ENCODE measurements at regions not wholly inside any gene's neighbourhood (a gene's known extent, or its start where the extent isn't known, plus 50 kb on each side); places are given as distances from the start of the nearest gene placed in this dataset.

DNA sequence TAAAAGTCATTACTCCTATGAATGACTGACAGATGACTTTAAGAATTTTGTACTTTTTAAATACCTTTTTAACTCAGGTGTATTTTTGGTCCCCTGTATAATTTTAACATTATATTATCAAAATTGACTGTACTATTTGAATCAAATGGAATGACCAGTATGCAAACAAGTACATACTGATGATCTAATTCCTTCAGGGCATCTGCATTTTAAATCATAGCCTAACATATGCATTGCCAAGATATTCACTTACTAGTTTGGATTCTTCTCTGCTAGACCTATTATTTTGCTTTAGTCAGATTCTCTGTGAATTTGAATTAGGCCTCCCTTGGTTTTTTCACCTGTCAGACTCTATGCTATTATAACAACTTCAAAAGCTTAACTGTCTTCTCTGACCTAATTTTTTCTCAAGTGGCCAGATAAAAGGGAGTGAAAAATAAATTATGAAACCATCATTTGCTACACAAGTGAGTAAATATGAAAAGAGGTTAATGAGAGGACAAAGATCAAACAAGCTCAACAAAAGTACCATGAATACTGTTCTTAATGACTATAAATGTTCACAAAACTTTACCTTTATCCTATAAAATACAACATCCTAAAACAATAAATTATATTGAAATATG is 1505.2 kb upstream of the CDH9 start:
- DNase-seq = no peak

DNA sequence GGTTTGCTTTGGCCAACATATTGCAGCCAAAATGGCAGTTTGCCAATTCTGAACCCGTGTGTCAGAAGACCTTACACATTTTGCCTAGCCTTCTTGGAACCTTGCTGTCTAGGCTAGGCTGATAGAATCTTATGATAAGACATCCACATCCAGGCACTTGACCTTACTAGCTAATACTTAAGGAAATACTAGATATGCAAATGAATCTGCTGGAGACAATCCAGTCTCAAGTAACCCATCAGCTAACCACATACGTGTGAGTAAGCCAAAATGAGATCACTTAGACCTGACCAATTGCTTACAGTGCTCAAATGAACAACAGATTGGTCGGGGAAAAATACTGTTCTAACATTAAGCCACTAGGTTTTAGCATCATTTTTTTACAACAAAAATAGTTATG is 1504.6 kb upstream of the CDH9 start:
- peak; percentile 2 for DNase-seq

DNA sequence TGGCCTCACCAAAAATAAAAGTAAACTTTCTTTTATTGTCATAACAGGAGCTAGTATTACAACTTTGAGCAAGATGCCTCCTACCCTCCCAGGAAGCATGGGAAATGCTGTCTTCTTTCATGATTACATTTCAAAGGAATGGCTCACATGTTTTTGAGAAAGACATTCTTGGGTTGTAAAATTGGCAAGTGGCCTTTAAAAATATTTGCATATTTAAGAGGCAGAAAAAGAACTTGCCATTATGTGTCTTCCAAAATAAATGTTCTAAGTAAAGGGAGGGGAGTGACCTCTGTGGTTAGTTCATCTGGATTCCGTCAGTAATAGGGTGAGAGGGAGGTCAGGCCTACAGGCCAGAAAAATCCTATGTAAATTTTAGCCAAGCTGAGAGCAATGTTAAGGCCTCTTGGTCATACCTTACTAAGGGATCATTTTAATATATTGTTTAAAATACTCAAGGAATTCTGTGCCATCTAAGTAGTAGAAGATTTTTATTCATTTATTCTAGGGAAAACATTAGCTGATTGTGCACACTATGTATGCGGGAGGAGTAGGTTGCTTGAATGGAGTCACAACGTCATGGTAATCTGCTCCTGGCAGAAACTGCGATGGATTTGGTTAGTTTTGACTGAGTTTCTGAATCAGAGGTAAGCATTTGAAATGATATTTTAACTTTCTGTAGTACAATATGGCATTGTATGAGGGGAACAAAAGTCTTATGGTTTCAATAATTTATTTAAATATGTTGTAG is 1485.7 kb upstream of the CDH9 start:
- DNase-seq = no peak

DNA sequence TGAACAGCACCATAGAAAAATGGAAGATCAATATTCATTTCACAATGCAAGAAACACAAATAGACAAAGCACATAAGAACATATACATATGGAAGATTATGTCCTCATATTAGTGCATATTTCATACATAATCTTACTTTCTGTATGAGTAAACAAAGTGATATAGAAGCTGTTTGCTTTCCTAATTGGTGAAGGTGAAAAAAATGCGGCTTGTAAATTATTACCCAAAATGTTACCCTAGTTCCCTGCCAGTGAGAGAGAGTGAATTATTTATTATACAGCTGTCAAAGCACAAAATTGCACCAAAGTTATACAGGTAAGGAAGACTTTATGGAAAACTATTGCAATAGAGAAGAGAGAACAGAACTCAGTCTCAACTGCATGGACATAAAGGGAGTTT is 1485.0 kb upstream of the CDH9 start:
- no peak for DNase-seq

DNA sequence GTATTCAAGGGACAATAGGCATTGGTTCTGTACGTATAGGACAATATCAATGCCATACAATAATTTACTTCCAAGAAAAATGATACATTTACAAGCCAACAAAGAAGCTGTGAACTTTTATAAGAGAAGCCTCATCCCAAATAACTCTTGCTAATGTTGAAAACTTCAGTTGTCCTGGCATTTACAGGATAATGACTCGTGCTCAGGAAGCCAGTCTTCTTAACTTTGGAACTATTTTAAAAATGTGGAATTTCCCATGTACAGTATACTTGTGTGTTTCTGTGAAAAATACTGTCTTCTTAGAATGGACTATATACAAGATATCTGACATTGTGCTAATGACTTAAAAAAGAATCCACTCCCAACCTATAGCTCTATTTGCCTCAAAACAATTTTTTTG is 1479.3 kb upstream of the CDH9 start:
- no peak for DNase-seq

DNA sequence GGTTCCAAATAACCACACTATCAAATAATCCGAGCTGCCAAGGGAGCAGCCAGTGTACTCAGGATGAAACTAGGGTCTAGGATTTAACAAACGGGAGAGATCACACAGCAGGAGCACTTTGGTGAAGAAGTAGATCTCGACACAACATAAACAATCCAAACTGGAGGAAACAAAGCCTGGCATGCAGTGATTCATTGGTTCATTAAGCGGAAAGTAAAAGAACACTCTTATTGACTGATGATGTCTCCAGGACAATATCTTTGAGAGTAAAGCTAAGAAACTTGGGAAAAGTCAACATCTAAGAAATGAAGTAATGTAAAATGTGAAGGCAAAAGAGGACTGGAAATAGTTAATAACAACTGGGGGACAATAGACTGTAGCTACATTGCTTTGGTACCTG is 1478.3 kb upstream of the CDH9 start:
- no peak for DNase-seq

DNA sequence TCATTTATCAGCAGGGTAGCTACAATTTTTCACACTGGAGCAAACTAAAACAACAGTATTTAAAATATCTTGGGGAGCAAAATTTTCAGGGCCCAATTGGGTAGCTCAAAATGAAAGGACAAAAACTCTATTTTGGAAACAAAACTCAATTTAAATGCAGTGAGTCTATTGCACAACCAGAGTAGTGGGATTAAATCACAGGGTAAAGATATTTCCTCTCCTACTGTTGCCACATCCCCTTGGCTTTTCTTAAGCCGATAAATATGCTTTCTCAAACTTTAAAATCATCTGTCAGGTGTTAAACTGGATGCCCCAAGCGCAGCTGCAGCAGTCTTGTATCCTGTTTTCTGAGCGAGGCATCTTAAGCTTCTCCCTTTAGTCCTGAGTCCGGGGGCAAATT is 1474.3 kb upstream of the CDH9 start:
- DNase-seq = no peak

DNA sequence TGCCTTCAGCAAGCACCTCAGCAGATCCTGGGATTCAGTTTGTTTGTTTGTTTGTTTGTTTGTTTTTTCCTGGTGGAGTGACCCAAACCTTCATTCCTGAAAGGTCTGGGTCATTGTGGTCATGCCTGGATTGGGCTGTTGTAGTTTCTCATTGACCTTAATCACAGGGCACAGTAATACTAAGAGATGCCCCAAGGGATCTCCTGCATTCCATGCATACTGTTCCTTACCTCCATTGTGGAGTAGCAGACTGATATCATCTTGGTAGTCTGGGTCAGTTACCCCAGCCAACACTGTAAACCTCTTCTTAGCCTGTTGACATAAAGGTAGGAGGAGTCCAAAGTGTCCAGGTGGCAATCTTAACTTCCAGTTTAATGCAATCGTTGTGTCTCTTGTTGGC is 1466.7 kb upstream of the CDH9 start:
- no peak for DNase-seq

DNA sequence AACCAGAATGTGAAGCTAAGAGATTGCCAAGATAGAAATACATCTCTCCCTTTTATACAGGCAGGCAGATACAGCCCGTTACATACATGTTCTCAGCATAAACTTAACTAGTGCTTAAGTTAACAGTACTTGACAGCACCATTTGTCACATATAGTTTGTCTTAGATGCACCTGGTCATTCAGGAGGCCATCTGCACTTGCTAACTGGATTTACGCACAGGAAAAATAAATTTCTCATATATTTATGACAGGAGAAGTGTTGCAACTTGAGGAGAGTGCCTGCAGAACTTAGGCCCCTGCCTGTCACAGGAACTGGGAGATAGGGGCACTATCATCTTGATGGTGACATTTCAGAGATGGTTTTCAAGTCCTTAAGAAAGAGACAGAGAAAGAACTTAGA is 1462.1 kb upstream of the CDH9 start:
- DNase-seq = no peak

DNA sequence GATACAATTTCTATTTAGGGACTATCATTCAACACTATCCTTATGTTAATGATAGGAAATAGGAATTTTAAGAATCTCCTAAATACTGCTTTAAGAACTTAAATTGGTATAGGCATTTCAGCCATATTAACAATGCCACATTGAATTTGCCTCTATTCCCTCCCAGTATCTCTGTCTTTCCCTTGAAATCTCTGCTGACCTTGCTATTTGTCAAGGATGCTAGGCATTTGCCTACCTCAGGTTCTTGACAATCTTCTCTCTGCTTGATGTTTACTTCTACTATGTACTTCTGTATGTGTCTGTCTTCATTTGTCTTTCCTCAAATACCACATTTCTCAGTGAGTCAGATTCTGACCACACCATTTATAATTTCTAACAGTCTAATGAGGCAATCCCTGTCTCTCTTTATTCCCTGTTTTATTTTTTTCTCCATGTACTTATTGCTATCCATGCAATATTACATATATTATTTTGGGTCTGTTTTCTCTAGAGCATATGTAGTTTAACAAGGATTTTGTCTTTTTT is 1461.4 kb upstream of the CDH9 start:
- DNase-seq = no peak

DNA sequence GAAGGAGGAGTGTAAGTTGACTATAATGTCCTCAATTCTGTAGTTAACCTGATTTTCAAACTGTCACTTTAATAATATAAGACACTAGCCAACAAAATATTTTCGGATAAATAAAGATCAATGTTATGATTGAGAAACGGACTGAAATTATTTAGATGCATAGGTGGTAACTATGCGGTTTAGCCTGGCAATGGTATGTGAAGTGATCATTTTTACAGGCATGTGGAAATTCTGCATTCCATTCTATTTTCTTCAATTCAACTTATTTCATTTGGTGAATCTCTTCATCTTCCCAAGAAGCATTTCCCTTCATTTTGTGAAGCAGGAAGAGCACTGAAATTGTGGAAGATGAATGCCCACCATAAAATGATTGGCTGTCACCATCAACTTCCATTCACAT is 1457.5 kb upstream of the CDH9 start:
- DNase-seq = no peak

DNA sequence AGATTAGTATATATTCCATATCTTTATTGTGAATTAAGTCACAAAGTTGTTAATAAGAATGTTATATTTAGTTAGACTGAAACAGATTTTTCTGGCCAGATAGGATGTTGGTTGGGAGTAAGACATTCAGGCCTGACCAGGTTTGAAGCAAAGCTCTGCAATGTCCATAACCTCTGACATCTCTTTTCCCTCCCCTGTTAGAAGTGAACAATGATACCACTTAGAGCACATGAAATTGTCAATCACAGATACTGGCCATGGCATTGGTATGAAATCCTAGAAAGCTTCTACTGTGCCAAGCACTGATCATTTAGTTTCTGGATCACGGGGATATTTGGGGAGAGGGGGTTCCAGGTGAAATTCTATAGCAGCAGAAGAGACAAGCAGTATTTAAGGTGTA is 1455.1 kb upstream of the CDH9 start:
- no peak for DNase-seq

DNA sequence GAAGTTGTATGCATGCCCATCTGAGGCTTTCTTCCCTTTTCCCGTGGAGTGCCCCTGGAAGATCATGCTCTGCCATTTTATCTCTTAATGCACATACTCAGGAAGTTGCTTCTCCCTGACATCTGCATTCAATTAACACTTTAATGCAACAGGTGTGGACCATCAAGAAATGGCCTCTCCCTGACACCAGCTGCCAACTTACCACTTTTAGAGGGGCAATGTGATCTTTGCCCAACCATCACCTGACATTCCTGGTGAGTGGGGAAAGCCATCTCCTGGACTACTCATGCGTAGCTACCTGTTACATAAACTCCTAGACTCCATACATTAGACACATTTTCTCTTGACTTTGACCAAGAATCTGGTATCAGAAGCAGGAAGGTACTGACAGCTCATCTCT is 1450.4 kb upstream of the CDH9 start:
- DNase-seq = no peak

DNA sequence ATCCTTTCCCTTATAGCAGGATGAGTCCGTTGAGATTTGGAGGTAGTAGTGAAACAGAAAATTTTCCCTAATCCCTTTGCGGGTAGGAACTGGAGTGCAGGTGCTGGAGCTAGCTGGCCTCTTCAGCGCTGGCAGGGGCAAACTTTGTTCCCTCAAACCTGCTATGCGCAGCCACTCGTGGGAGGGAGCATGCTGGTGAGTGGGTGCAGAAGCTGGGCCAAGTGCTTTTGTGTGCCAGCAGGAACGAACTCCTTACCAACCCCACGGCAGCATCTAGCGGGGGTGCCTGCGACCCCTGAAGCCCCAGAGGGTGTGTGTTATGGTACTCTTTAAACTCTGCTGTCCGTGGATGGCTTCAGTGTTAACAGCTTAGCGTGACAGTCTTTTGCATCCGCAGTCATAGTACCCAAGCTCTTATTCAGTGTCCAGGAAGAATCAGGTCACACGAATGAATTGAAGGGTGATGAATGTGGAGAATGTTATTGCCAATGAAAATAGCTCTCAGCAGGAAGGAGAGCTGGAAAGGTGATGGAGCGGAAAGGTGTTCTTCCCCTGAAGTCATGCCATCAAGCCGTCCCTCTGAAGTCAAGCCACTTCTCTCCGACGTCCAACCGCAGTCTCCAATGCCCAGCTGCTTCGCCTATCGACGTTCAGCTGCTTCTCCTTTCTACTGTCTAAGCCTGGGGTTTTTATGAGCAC is 1445.1 kb upstream of the CDH9 start:
- DNase-seq = no peak

DNA sequence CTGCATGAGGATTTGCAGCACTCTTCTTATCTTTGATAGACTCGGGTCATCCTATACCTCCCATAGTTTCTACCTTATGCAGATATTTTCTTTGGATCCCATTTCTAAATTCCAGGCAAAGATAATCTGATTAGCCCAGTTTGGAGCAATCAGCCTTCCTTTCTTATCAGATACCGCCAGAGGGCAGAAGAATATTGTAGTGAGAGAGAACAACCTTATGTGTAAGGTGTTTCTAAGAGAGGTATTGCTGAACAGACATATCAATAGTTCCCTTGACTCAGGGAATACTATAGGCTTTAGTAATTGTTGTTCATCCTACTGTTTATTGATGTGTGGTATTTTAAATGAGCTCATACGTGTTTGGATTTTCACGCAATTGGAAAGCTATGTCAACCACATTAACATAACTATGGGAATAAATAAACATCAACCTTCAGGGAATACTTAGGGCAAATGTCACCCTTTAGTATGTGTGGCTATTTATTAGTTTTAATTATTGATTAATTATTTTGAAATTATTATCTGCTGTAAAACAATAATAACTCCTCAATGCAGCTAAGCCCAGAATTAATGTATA is 1435.2 kb upstream of the CDH9 start:
- DNase-seq = no peak

DNA sequence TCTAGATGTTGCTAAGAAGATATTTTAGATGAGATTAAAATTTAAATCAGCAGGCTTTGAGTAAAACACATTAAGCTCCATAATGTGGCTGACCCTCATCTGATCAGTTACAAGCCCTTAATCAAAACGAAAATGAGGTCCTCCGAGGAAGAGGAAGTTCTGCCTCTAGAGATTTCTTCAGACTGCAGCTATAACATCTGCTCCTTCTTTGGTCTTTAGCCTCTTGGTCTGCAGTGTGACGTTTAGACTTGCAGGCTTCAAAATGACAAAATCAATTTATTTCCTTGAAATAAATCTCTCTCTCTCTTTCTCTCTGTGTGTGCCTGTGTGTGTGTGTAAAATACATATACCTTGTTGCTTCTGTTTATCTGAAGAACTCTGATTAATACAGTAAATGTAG is 1429.8 kb upstream of the CDH9 start:
- no peak for DNase-seq

DNA sequence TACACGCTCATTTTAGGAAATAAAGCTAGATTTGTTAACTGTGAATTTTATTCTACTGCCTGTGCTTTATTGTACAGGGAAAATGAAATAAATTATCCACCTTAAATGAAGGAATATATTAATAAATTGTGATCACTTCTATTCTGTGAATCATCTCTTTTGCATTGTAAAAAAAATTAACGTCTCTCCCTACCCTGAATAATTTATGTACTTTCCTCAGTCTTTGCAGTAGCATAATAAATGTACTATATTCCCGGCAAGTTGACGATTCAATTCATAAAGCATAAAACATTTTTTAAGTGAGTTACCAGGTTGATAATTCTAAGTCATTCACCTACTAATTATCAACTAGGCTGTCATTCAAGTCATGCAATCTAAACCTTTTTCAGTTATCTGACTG is 1425.3 kb upstream of the CDH9 start:
- no peak for DNase-seq

DNA sequence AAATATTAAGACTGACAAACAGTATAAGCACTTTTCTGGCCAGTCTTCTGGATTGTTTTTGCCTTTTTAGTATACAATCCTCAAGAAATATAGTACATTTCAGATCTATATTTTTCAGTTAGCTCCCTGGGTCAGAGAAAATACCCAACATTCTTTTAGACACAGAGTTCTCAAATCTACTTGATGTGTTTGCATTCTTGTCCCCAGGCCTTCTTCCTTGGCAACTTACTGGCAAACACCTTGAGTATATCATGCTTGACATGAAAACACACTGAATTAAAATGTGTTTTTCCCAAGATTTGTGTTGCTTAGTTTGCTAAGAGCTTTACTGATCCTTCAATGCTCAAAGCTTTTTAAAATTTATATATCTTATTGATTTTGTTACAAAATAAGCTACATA is 1413.1 kb upstream of the CDH9 start:
- no peak for DNase-seq

DNA sequence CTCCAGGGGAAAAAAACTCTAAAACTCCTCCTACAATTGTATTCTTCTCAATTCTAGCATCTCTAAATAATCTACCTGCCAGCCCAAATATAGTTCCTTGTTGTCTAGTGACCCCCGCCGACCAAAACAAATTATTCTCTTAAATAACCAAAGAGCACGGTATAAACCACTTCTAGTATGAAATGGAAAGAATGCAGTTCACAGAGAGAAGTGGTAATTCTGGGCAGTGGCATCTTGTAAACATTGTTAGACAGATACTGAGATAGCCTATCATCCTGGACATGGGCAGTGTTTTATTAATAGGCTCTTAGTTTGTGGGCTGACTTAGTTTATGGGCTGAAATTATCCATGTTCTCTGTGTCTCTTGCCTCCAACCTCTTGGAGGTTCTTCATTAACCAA is 1412.6 kb upstream of the CDH9 start:
- no peak for DNase-seq

DNA sequence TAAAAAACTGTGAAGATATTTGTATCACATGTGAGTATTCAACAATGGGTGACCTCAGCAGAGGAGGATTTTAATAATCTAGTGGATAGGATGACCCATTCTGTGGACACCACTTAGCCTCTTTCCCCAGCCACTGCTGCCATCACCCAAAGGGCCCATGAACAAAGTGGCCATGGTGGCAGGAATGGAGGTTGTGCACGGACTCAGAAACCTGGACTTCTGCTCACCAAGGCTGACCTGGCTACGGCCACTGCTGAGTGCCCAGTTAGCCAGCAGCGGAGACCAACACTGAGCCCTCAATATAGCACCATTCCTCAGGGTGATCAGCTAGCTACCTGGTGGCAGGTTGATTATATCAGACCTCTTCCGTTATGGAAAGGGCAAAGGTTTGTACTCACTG is 1410.4 kb upstream of the CDH9 start:
- no peak for DNase-seq

DNA sequence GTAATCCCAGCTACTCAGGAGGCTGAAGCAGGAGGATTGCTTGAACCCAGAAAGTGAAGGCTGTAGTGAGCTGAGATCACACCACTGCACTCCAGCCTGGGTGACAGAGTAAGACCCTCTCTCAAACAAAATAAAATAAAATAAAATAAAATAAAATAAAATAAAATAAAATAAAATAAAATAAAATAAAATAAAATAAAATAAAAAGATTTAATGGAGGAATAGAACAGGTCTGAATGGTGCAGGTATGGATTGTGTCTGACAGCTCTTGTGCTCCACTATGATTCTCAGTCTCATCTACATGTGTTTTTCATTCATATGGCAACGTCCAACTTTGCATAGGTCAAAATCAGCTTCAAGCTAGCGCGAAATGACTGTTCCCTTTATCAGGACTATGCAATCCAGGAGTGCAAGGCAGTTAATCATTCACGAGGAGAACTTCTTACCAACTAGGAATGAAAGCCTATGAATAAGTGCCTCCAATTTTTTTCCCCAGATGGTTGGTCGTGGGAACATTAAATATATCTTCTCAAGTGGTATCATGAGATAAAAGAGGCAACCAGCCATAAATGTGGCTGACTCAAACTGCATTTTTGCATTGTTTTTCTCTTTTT is 1392.3 kb upstream of the CDH9 start:
- DNase-seq = no peak

DNA sequence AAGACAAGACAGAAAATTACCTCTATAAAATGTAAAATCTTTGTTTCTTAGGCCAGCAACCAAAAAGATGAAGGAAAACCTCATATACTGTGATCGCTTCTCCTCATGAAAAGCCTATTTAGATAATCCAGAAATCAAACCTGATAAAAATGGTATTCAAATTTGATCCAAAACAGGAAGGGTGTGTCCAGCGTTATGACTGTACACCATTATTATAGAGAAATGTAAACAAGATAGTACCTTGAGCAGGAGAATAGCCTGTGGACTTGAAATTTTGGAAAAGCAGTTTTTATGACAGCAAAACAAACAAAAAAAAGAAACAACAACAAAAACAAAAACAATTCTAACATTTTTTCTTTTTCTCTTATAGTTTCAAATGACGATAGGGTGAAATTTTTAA is 1382.8 kb upstream of the CDH9 start:
- DNase-seq = no peak

DNA sequence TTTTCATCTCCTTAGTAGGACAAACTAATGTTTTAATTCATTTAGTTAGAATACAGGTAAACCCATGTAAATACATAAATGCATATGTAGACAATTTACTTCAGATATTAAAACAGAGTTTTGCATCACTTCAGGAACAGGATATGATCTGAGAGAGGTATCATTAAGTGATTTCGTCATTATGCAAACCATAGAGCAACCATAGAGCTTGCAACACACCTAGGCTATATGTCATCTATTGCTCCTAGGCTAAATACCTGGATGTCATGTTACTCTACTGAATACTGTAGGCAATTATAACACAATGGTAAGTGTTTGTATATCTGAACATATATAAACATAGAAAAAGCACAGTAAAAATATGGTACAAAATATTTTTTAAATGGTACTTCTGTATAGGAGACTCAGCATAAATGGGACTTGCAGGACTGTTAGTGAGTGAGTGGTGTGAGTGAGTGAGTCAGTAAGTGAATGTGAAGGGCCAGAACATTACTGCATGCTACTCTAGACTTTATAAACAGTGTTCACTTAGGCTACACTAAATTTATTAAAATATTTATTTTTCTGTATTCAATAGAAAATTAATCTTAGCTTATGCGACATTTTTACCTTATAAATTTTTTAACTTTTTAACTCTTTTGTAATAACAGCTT is 1377.5 kb upstream of the CDH9 start:
- no peak for DNase-seq
